CD4-positive, alpha-beta T cell treated with Interferon alpha-2 for 1 hour (primary cell): ENCODE measurements at regions not wholly inside any gene's neighbourhood (a gene's known extent, or its start where the extent isn't known, plus 50 kb on each side); places are given as distances from the start of the nearest gene placed in this dataset.

Experiments
- DNase-seq, 2 donors: peaks; one replicate each; pipeline ENCODE4 v3.0.0-alpha.2; 2020 to 2022

GRCh38 chr1:13926556-13926955 is 226.6 kb downstream of the PRDM2 start:
- no peak for DNase-seq

- DNase-seq, result no peak
Measured at GRCh38 chr1:13927736-13928135, 227.7 kb downstream of the PRDM2 start.

GRCh38 chr1:13929313-13929712 is 229.3 kb downstream of the PRDM2 start:
- no peak for DNase-seq

GRCh38 chr1:13930151-13930550 is 230.2 kb downstream of the PRDM2 start:
- peak in 1 of 2 donors; percentile 2 for DNase-seq

GRCh38 chr1:13931226-13931625 is 231.2 kb downstream of the PRDM2 start:
- DNase-seq, result no peak

- no peak for DNase-seq
Measured at GRCh38 chr1:13935336-13935735, 235.3 kb downstream of the PRDM2 start.

GRCh38 chr1:13941315-13941714 is 241.3 kb downstream of the PRDM2 start:
- no peak for DNase-seq

- no peak for DNase-seq
Measured at GRCh38 chr1:13943055-13943454, 243.1 kb downstream of the PRDM2 start.

- DNase-seq, result no peak
Measured at GRCh38 chr1:13945856-13946255, 245.9 kb downstream of the PRDM2 start.

- no peak for DNase-seq
Measured at GRCh38 chr1:13947658-13948057, 247.7 kb downstream of the PRDM2 start.

GRCh38 chr1:13948396-13948795 is 248.4 kb downstream of the PRDM2 start:
- no peak for DNase-seq

- no peak for DNase-seq
Measured at GRCh38 chr1:13948888-13949391, 249.0 kb downstream of the PRDM2 start.

- DNase-seq, result no peak
Measured at GRCh38 chr1:13949546-13949945, 249.6 kb downstream of the PRDM2 start.

- DNase-seq, result no peak
Measured at GRCh38 chr1:13950637-13951036, 250.6 kb downstream of the PRDM2 start.

GRCh38 chr1:13951793-13952751 is 252.1 kb downstream of the PRDM2 start:
- no peak for DNase-seq

GRCh38 chr1:13952985-13953384 is 253.0 kb downstream of the PRDM2 start:
- no peak for DNase-seq

- no peak for DNase-seq
Measured at GRCh38 chr1:13956393-13956792, 256.4 kb downstream of the PRDM2 start.

GRCh38 chr1:13960375-13960987 is 260.5 kb downstream of the PRDM2 start:
- DNase-seq, result peak; percentile 52 to 63

- no peak for DNase-seq
Measured at GRCh38 chr1:13964768-13965167, 264.8 kb downstream of the PRDM2 start.

GRCh38 chr1:13965770-13966398 is 265.9 kb downstream of the PRDM2 start:
- no peak for DNase-seq

GRCh38 chr1:13967707-13968106 is 267.7 kb downstream of the PRDM2 start:
- DNase-seq, result no peak

GRCh38 chr1:13968361-13968760 is 268.4 kb downstream of the PRDM2 start:
- DNase-seq, result no peak

- DNase-seq, result no peak
Measured at GRCh38 chr1:13970631-13971247, 270.8 kb downstream of the PRDM2 start.
